Fibroblast of lung (primary cell): ENCODE measurements at regions not wholly inside any gene's neighbourhood (a gene's known extent, or its start where the extent isn't known, plus 50 kb on each side); places are given as distances from the start of the nearest gene placed in this dataset.

ENCODE experiments used
- CTCF ChIP-seq, 2 donors: IDR thresholded peaks in 1 of 2; conservative IDR thresholded peaks in 1 of 2; 1 replicate in 1 of 2; 2 replicates in 1 of 2; pipeline ENCODE4 v1.5.1; 2011 to 2012; ENCODE audit warnings: low read length in 2 of 2, control low read depth in 1 of 2, inconsistent platforms in 1 of 2, low read depth in 1 of 2, mild to moderate bottlenecking in 1 of 2
- EZH2 ChIP-seq: IDR thresholded peaks from 2 replicates; pipeline ENCODE4 v1.5.1; 2012; ENCODE audit warnings: low read length, control low read depth, mild to moderate bottlenecking; ENCODE audit errors: missing control alignments

GRCh38 chr1:244181867-244182266, 130.8 kb downstream of the ZBTB18 start:
- no peak for TF ChIP-seq CTCF (conservative IDR thresholded peaks at IDR 0.05 in 1 of 2, IDR thresholded peaks at IDR 0.05 in 1 of 2; ENCODE audit: low read depth in 1 of 2, low read length in 2 of 2)
- TF ChIP-seq EZH2, result no peak
